NCI-H2227 (cell line): ENCODE measurements at regions not wholly inside any gene's neighbourhood (a gene's known extent, or its start where the extent isn't known, plus 50 kb on each side); places are given as distances from the start of the nearest gene placed in this dataset.
"Not testable (repeated sequence)": the region's sequence is repeated elsewhere in the genome, so short reads cannot be mapped to it uniquely, and the experiment has no call there.

Source experiments
- DNase-seq: peaks from one replicate; lab custom pipeline; 2025; ENCODE audit not compliant: unreplicated experiment; lab: John Stamatoyannopoulos, UW

GRCh38 chr2:105502625-105503334, 103.9 kb upstream of the FHL2 start:
- no peak for DNase-seq

- no peak for DNase-seq
These were observed 99.5 kb upstream of the FHL2 start for GRCh38 chr2:105498281-105498846.

DNA sequence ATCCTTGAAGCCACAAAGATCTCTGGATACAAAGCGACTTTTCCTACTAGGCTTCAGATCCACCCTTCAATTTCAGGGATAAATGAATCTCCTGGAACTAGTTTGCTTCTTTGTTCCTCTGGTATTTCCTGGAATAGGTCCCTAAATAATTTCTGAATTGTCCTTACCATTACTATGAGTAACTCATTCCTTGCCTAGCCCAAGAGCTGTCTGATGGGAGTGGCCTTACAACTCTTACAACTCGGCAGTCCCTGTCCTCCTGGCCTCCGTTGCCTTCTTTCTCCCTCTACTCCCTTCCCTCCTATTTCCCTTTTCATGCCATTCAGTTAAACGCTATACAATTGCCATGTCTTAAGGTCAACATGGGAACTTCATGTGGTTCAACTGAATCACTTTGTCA, 98.2 kb upstream of the FHL2 start:
- DNase-seq: no peak

DNA sequence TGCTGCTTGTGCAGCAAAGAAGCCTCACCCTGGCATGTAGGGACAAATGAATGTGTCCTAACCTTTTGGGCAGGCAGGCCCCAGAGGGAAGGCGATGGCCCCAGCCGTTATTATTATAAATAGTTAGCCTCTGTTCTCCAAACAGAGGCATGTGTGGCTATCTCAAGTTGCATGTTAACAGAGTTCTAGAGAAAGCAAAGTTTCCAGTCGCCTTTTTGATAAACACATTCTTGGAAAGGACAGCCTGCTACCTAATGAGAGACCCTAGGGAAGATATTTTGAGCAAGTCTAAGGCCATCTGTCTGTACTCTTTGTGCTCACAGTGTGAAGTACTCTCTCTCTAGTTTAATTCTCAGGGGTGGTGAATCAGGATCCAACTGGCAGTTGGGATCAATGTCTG, 97.4 kb upstream of the FHL2 start:
- no peak for DNase-seq

GRCh38 chr2:105494683-105495425, 96.0 kb upstream of the FHL2 start:
- no peak for DNase-seq

DNA sequence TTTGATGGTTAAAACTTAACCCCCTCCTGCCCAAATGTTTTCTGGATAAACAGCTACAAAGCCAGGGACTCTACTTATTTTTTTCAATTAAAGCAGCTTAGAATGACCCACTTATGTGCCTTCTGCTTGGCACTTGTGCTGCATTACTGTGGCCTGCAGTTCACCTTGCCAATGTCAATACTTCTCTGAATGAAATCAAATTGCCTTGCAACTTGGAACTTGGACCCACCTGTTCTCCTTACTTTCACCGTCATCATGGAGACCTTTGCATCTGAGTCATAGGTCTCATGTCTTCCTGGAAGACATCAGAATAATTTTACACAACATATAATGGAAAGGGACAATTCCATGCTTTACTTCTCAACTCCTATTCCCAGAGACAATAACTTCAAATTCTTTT, 92.1 kb upstream of the FHL2 start:
- no peak for DNase-seq

GRCh38 chr2:105490204-105490603, 91.4 kb upstream of the FHL2 start:
- DNase-seq: no peak

GRCh38 chr2:105489168-105489878, 90.5 kb upstream of the FHL2 start:
- DNase-seq: no peak

DNA sequence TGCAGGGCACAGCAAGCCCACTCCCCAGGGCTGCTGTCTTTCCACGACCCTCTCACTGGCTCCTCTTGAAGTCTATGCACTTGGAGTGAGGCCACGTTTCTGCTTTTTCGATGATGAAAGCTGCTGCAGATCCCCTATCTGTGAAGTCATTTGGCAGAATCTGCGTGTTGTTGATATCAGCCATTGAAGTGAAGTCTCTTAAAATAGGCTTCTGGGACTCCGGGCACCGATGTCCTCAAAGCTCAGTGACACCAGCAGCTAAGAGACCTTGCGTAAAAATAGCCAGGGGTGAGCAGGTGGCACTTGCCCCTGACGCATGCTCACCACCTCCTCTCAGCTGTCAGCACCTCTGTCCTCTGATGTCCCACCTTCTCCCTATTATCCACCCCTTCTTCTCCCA, 89.4 kb upstream of the FHL2 start:
- DNase-seq: no peak

DNA sequence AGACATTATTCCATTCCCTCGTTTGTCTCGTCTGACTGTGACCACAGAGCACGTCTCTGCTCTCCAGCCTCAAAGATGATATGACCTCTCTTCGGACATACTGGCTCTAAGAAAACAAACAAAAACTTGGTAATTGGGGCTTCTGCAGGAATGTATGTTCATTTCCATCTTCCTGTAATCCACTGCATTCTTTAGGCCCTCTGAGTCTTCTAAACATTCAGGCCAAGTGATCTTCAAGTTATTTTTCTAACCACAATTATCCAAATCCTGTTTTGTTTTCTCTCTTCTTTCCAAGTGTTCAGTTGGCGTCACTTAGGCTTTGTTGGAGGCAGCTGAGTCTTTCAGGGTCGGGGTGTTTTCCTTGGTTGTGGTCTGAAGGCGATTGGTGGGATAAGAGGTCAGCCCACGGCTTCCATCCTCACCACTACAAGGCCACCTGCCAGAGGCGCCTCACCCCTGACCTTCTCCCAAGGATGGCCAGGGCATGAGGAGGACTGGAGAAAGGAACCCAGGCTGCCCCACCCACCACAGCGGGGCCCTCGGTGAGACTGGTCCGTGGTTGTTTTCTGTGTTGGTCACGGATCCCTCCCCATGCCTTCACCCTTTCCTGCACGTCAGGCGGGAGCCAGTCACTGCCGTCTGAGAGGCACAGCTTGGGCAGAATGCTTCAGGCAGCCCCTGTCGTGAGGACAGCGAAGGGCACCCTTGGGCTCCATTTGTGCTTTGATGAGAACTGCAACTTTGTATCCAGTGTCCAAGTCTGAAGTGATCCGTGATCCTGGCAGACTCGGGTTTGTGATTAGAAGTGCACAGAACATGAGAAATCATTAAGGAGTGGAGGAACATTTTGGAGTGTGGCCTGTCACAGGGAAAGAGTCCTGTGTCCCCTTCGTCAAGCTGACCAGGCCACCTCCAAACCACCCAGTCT, 88.6 kb upstream of the FHL2 start:
- DNase-seq: no peak

DNA sequence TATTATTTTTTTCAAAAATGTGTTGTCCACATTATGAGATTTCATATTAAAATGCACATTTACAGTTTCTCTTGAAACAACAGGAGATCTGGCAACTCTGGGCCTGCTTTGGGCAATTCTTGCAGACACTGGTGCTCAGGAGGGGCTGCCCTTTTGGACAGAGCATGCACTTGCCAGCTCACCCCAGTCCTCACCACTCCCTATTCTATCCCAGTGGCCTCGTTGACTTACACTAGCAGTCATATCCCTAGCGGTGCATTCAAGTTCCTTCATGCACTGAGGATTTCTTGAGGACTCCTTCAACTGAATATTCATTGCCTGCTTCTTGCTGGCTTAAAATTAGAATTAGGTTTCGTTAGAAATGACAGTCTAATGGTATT, 87.9 kb upstream of the FHL2 start:
- DNase-seq: no peak

- DNase-seq: no peak
These were observed 79.8 kb upstream of the FHL2 start for GRCh38 chr2:105478670-105479069.

GRCh38 chr2:105477050-105477620, 78.3 kb upstream of the FHL2 start:
- not testable (repeated sequence) for DNase-seq

GRCh38 chr2:105473011-105473410, 74.2 kb upstream of the FHL2 start:
- no peak for DNase-seq

DNA sequence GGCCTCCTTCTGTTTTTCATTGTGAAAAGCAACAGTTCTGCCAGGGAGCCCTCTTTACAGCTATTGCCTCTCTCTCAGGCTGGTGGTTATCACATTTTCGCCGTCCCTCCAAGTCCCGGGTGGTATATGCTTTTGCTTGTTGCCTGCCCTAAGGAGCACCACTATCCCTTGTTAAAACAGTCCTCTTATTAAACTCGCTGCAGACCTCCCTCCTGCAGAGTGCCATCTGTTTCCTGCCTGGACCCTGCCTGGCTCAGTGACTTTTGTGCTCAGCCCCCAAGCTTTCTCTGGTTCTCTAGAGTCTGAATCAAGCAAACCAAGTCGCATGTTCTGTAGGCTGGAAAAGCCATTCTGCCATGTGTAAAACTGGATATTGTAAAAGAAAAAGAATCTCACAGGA, 72.1 kb upstream of the FHL2 start:
- no peak for DNase-seq

- DNase-seq: no peak
These were observed 70.9 kb upstream of the FHL2 start for GRCh38 chr2:105469781-105470180.

DNA sequence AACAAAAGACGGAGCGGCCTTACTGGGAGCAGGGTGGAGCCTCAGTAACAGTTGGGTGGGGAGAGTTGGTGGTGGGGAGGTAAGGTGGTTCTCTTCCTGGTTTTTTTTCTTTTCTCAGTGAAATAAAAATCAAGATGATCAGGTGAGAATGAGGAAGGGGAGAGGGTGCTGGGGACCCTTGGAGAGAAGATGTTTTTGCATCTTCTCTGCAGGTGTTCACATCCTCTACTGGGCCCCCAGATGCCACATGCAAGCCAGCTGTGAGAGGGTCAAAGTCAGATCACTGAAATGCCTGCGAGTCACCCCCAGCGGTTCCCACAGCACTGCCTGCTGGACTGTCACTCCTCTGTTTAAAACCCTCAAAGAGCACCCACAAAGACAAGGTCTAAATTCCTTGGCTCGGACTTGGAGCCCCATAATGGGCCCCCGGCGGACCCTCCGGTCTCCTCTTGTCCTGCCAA, 69.8 kb upstream of the FHL2 start:
- no peak for DNase-seq

GRCh38 chr2:105464325-105464724, 65.5 kb upstream of the FHL2 start:
- DNase-seq: no peak

GRCh38 chr2:105460048-105460732, 61.3 kb upstream of the FHL2 start:
- DNase-seq: no peak

- DNase-seq: no peak
These were observed 59.2 kb upstream of the FHL2 start for GRCh38 chr2:105458076-105458475.
